Keratinocyte (primary cell): ENCODE measurements at regions not wholly inside any gene's neighbourhood (a gene's known extent, or its start where the extent isn't known, plus 50 kb on each side); places are given as distances from the start of the nearest gene placed in this dataset.

Source experiments
- DNase-seq: peaks from one replicate; pipeline ENCODE4 v3.0.0-alpha.2; 2011; ENCODE audit warnings: low read depth, missing footprints, low spot score
- FAIRE-seq: peaks from 2 replicates; lab custom pipeline; 2011; peaks lifted over from hg19 to GRCh38; lab: Jason Lieb, UNC
- H2AFZ ChIP-seq: 2 replicates; pipeline ENCODE4 v1.6.0; 2012; ENCODE audit warnings: low read length, control low read depth, inconsistent platforms; ENCODE audit not compliant: control insufficient read depth
- H3K27ac ChIP-seq: 2 replicates; pipeline ENCODE4 v1.5.1; 2011; ENCODE audit warnings: low read length; ENCODE audit not compliant: control insufficient read depth, insufficient read depth
- H3K27me3 ChIP-seq: 3 replicates; pipeline ENCODE4 v1.6.0; 2011; ENCODE audit warnings: low read length; ENCODE audit not compliant: control insufficient read depth, insufficient read depth; ENCODE audit errors: extremely low read depth
- H3K36me3 ChIP-seq, 2 experiments: 2 replicates in 1 of 2; 3 replicates in 1 of 2; pipeline ENCODE4 v1.5.1; 2011; ENCODE audit warnings: low read length in 2 of 2, mild to moderate bottlenecking in 1 of 2; ENCODE audit not compliant: control insufficient read depth in 2 of 2, insufficient read depth in 2 of 2; ENCODE audit errors: extremely low read depth in 1 of 2
- H3K4me1 ChIP-seq: 3 replicates; pipeline ENCODE4 v1.5.1; 2011; ENCODE audit warnings: low read length; ENCODE audit not compliant: control insufficient read depth, insufficient read depth; ENCODE audit errors: extremely low read depth
- H3K4me2 ChIP-seq: 3 replicates; pipeline ENCODE4 v1.6.0; 2011; ENCODE audit warnings: low read depth, low read length; ENCODE audit not compliant: control insufficient read depth, insufficient read depth; ENCODE audit errors: extremely low read depth
- H3K4me3 ChIP-seq, 3 experiments: fragments of 200-600 bp in 1 of 3; sonication (generic) in 1 of 3; 2 replicates in 2 of 3; 3 replicates in 1 of 3; pipeline ENCODE4 v1.5.1; 2011 to 2016; ENCODE audit warnings: low read length in 3 of 3, mild to moderate bottlenecking in 3 of 3, control low read depth in 2 of 3, inconsistent platforms in 1 of 3, low read depth in 1 of 3, mixed read lengths in 1 of 3, mixed run types in 1 of 3, moderate library complexity in 1 of 3; ENCODE audit not compliant: control insufficient read depth in 2 of 3, insufficient read depth in 2 of 3; ENCODE audit errors: extremely low read depth in 1 of 3
- H3K79me2 ChIP-seq: 2 replicates; pipeline ENCODE4 v1.6.0; 2012; ENCODE audit warnings: low read length; ENCODE audit not compliant: control insufficient read depth, insufficient read depth
- H3K9ac ChIP-seq: 3 replicates; pipeline ENCODE4 v1.6.0; 2011; ENCODE audit warnings: low read length; ENCODE audit not compliant: control insufficient read depth, insufficient read depth; ENCODE audit errors: extremely low read depth
- H3K9me1 ChIP-seq: 3 replicates; pipeline ENCODE4 v1.6.0; 2011; ENCODE audit warnings: low read length; ENCODE audit not compliant: control insufficient read depth, insufficient read depth; ENCODE audit errors: extremely low read depth
- H3K9me3 ChIP-seq: 2 replicates; pipeline ENCODE4 v1.5.1; 2012; ENCODE audit warnings: low read depth, low read length; ENCODE audit not compliant: control insufficient read depth
- H4K20me1 ChIP-seq: 3 replicates; pipeline ENCODE4 v1.6.0; 2011; ENCODE audit warnings: low read length; ENCODE audit not compliant: control insufficient read depth, insufficient read depth; ENCODE audit errors: extremely low read depth
- CTCF ChIP-seq, 3 experiments: IDR thresholded peaks in 1 of 3; conservative IDR thresholded peaks in 1 of 3; optimal IDR thresholded peaks in 1 of 3; 2 replicates in 2 of 3; 3 replicates in 1 of 3; pipeline versions ENCODE3 to v1.5.1; 2011; ENCODE audit warnings: low read length in 3 of 3, mild to moderate bottlenecking in 3 of 3, moderate library complexity in 2 of 3, control low read depth in 1 of 3, inconsistent platforms in 1 of 3; ENCODE audit not compliant: insufficient read depth in 2 of 3; ENCODE audit errors: extremely low read depth in 1 of 3
- EZH2 ChIP-seq: IDR thresholded peaks from one replicate; pipeline ENCODE4 v1.6.1; 2012; ENCODE audit warnings: inconsistent platforms, mild to moderate bottlenecking, low read length, moderate library complexity
- dilution Hi-C: fragments of 300-500 bp; cut with MboI; formaldehyde crosslinking; loops from one replicate; pipeline ENCODE4 v1.7.0; 2020; ENCODE audit warnings: low sequenced_read_pairs; ENCODE audit not compliant: extremely low pct_ligation_motif_present

DNA sequence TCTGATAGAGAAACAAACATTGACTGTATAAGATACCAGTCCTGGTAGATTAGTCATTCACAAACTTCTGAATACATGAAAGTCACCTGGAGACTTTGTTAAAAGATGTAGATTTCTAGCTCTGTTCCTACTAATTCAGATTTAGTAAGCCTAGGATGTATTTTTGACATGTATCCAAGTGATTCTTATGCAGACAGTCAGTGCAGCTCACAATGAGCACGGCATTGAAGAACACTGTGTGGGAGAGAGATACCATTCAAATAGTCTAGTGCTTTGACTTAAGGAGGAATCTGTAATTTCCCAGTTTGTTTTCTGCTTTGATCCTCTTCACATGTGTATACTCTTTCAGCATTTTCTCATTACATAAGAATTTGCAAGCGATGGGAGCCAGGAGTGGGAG, 68.7 kb upstream of the STXBP6 start:
- H3K4me3 ChIP-seq: no peak overlapping the region
- no peaks in the 10 kb centered on the region for H3K27me3 ChIP-seq
- H3K9ac ChIP-seq: no peak overlapping the region
- no peaks in the 10 kb centered on the region for H3K4me1 ChIP-seq
- H3K36me3 ChIP-seq: no peaks in the 10 kb centered on the region
- H3K27ac ChIP-seq: no peak overlapping the region
- H3K4me2 ChIP-seq: no peak overlapping the region
- no peaks in the 10 kb centered on the region for H3K9me3 ChIP-seq
- H4K20me1 ChIP-seq: no peaks in the 10 kb centered on the region
- H3K79me2 ChIP-seq: no peaks in the 10 kb centered on the region
- no peak for FAIRE-seq
- no peaks in the 10 kb centered on the region for H3K9me1 ChIP-seq
- H2AFZ ChIP-seq: no peak overlapping the region
- dilution Hi-C loops: no loop called here
- TF ChIP-seq CTCF (optimal IDR thresholded peaks at IDR 0.05 in 1 of 3, IDR thresholded peaks at IDR 0.05 in 1 of 3, conservative IDR thresholded peaks at IDR 0.05 in 1 of 3; ENCODE audit: extremely low read depth in 1 of 3, insufficient read depth in 2 of 3, low read length in 3 of 3): no peak
- no peak for TF ChIP-seq EZH2
- no peak for DNase-seq

DNA sequence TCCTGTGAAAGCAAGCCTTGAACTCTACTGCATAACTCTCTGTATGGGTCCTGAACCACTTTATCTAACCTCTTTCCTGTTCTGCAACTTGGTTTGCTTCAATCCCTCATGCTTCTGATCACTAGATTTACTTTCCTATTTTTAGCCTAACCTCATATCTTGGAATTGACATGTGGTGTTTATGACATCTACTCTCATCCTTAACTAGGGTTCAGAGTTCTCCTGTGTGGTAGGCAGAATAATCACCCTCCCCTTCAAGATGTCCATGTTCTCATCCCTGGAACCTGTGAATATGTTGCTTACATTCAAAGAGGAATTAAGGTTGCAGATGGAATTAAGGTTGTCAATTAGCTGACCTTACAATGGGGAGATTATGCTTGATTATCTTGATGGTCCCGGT, 67.4 kb upstream of the STXBP6 start:
- dilution Hi-C loops: no loop called here
- H3K4me3 ChIP-seq: no peak overlapping the region
- DNase-seq (no peak), FAIRE-seq (no peak)
- no peak overlapping the region for H2AFZ ChIP-seq
- no peaks in the 10 kb centered on the region for H3K4me1 ChIP-seq
- H3K9ac ChIP-seq: no peak overlapping the region
- H3K27me3 ChIP-seq: no peaks in the 10 kb centered on the region
- H3K27ac ChIP-seq: no peak overlapping the region
- no peak for TF ChIP-seq CTCF (optimal IDR thresholded peaks at IDR 0.05 in 1 of 3, IDR thresholded peaks at IDR 0.05 in 1 of 3, conservative IDR thresholded peaks at IDR 0.05 in 1 of 3; ENCODE audit: extremely low read depth in 1 of 3, insufficient read depth in 2 of 3, low read length in 3 of 3)
- TF ChIP-seq EZH2: no peak
- H3K36me3 ChIP-seq: no peaks in the 10 kb centered on the region
- no peaks in the 10 kb centered on the region for H3K9me1 ChIP-seq
- H3K4me2 ChIP-seq: no peak overlapping the region
- no peaks in the 10 kb centered on the region for H4K20me1 ChIP-seq
- H3K79me2 ChIP-seq: no peaks in the 10 kb centered on the region
- no peaks in the 10 kb centered on the region for H3K9me3 ChIP-seq
